Ishikawa (cell line): ENCODE measurements at regions not wholly inside any gene's neighbourhood (a gene's known extent, or its start where the extent isn't known, plus 50 kb on each side); places are given as distances from the start of the nearest gene placed in this dataset.

Experiments
- MAX ChIP-seq: IDR thresholded peaks from 2 replicates; pipeline ENCODE4 v1.6.1; 2012
- NFIC ChIP-seq: IDR thresholded peaks from 2 replicates; pipeline ENCODE4 v1.6.1; 2012
- RAD21 ChIP-seq: IDR thresholded peaks from 2 replicates; pipeline ENCODE4 v1.6.1; 2012; ENCODE audit warnings: low read depth

GRCh38 chr10:75342397-75342796 lies 59.2 kb downstream of the ZNF503 start:
- no peak for TF ChIP-seq MAX
- TF ChIP-seq NFIC, result no peak
- no peak for TF ChIP-seq RAD21
